Femur (tissue), 1 donor: ENCODE measurements at regions not wholly inside any gene's neighbourhood (a gene's known extent, or its start where the extent isn't known, plus 50 kb on each side); places are given as distances from the start of the nearest gene placed in this dataset.
"Not testable (repeated sequence)": the region's sequence is repeated elsewhere in the genome, so short reads cannot be mapped to it uniquely, and the experiment has no call there.

ENCODE experiments used
- DNase-seq: peaks from one replicate; pipeline ENCODE4 v3.0.0-alpha.2; 2017

GRCh38 chr6:98343004-98343403, 491.4 kb upstream of the POU3F2 start:
- no peak for DNase-seq

- no peak for DNase-seq
Measured at GRCh38 chr6:98343797-98344196, 490.6 kb upstream of the POU3F2 start.

DNA sequence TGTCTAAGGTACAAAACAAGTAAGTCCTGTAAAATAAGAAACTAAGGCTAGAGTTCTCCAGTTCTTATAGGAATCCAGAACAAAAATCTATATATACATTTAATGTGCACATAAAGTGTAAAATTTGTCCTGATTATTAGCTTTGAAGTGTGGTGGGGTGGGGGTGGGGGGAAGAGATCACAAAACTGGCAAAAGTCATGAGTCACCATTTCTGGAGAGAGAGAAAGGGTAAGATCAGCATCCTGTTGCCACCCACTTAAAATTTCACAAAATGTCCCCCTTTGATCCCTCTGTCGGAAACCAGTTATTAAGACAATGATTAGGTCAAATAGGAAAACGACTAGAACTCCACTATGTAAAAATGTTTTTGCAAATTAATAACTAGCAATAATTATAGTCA, 482.0 kb upstream of the POU3F2 start:
- no peak for DNase-seq

GRCh38 chr6:98358173-98358572, 476.2 kb upstream of the POU3F2 start:
- no peak for DNase-seq

DNA sequence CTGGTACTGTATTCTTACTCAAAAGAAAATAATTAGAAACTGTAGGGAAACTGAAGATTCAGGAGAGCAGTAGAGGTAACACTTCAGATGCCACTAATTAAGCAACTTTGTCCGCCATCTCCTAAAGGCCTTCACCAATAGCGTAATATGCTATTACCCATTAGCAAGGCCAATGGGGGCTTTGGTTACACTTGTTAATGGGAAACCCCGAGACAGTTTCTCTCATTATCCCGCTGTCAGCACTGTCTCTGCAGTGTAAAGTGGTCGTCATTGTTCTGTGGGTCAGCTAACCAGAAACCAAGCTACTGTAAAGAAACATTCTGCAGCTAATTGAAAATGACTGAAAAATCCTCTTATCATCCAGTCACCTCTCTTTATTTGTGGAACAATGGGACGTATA, 468.0 kb upstream of the POU3F2 start:
- DNase-seq, result no peak

DNA sequence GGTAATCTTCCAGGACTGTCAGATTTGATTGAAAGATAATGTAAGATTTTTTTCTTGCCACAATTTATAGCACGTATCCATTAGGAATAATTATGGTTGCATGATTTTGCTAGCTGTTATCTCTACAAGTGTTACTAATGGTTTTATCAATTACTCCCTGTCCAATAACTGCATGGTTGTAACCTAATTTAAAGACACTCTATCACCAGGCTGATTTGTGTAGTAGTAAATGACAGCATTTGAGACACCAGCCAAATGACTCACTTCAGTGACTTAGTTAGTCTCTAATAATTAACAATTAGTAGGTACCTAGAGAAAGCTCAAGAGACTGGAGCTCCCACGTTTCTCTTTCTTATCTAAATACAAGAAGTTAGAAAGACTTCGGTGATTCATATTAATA, 453.8 kb upstream of the POU3F2 start:
- no peak for DNase-seq

DNA sequence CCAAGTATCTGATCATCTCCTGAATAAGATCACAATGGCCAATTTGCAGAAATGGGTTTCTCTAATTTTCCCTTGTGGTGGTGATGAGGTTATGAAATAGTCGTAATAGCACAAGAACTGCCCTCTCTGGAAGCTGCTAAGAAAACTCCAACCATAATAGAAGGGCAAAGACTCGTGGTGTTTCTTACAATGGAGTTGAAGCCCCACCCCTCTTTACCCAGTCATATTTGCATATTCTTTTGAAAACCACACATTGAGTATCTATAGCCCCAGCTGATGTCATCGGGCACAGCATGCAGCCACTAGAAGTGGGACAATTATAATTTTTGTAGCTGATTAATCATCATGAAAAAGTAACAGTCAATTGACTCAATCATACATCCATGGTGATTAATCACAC, 452.1 kb upstream of the POU3F2 start:
- DNase-seq, result no peak

- DNase-seq, result no peak
Measured at GRCh38 chr6:98384334-98384733, 450.0 kb upstream of the POU3F2 start.

DNA sequence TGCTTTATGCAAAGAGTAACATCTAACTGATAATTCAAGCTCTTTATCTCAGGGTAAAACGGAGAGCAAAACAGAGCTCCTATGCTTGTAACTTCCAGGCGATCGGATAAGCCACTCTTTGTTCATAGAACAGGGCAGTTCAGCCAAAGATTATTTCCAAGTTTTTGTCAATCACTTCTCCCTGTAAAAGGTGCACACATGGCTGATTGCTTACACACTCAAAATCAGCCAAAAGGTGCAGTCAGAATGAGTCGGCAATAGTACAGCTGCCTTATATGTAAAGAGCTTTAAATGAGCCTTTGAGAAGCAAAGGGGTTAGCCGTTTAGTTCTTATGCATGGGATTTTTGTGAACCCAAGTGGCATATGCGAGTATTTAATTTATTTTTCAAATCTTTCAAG, 449.6 kb upstream of the POU3F2 start:
- DNase-seq, result no peak

- DNase-seq, result no peak
Measured at GRCh38 chr6:98395610-98396166, 438.7 kb upstream of the POU3F2 start.

DNA sequence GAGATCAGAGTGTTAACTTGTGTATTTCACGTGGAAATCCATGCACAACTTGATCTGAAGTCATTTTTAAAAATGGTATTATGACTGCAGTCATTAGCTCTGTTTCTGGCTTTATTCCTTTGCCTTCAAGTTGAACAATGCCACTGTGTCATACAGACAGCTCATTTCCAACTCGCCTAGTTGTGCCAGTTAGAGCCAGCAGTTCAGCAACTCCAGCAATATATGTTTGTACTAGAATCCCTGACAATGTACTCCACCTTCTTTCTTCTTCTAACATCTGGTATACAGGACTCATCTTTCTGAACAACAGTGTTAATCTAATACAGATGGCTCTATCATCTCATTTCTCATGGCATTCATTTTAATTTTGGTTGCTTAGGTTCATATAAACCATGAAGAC, 418.3 kb upstream of the POU3F2 start:
- no peak for DNase-seq

DNA sequence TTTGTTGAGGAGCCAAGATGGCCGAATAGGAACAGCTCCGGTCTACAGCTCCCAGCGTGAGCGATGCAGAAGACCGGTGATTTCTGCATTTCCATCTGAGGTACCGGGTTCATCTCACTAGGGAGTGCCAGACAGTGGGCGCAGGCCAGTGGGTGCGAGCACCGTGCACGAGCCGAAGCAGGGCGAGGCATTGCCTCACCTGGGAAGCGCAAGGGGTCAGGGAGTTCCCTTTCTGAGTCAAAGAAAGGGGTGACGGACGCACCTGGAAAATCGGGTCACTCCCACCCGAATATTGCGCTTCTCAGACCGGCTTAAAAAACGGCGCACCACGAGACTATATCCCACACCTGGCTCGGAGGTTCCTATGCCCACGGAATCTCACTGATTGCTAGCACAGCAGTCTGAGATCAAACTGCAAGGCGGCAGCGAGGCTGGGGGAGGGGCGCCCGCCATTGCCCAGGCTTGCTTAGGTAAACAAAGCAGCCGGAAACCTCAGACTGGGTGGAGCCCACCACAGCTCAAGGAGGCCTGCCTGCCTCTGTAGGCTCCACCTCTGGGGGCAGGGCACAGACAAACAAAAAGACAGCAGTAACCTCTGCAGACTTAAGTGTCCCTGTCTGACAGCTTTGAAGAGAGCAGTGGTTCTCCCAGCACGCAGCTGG, 417.7 kb upstream of the POU3F2 start:
- not testable (repeated sequence) for DNase-seq

- DNase-seq, result no peak
Measured at GRCh38 chr6:98433325-98434056, 400.9 kb upstream of the POU3F2 start.

DNA sequence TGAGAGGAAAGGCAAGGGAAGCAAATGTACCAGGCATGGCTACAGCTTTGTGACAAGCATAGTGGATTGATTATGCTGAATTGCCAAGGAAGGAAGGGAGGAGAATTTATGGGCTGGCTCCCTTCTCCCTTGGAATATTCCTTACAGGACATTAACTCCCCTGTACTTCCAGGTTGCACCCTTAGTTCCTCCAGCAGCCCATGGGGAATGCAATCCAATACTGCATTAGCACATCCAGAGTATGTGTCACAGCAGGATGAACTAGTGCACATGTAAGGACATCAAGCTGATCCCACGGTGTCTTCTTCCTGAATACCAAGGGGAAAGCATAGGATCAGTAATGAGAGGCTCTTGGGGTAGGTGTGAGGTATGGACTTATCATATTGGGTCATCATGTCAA, 390.7 kb upstream of the POU3F2 start:
- DNase-seq, result no peak

DNA sequence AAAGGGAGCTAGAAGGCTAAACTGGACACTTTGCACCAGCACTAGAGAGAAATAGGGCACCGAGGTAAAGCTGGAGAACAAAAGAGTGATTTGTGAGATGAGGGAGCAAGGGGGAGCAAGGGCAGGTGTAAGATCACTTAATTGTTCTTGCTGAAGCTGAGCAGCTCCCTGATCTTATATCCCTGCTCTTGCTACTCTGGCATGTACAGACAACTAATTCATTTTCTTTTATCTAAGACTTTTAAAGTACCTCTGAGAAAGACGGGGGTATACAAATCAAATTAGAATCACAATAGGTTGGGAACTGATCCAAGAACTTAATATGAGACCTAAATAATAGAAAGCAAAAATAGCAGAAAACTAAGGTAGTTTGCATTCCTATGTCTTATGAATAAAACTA, 381.7 kb upstream of the POU3F2 start:
- DNase-seq, result no peak

GRCh38 chr6:98454809-98455322, 379.5 kb upstream of the POU3F2 start:
- DNase-seq, result no peak

GRCh38 chr6:98458708-98459107, 375.7 kb upstream of the POU3F2 start:
- no peak for DNase-seq

DNA sequence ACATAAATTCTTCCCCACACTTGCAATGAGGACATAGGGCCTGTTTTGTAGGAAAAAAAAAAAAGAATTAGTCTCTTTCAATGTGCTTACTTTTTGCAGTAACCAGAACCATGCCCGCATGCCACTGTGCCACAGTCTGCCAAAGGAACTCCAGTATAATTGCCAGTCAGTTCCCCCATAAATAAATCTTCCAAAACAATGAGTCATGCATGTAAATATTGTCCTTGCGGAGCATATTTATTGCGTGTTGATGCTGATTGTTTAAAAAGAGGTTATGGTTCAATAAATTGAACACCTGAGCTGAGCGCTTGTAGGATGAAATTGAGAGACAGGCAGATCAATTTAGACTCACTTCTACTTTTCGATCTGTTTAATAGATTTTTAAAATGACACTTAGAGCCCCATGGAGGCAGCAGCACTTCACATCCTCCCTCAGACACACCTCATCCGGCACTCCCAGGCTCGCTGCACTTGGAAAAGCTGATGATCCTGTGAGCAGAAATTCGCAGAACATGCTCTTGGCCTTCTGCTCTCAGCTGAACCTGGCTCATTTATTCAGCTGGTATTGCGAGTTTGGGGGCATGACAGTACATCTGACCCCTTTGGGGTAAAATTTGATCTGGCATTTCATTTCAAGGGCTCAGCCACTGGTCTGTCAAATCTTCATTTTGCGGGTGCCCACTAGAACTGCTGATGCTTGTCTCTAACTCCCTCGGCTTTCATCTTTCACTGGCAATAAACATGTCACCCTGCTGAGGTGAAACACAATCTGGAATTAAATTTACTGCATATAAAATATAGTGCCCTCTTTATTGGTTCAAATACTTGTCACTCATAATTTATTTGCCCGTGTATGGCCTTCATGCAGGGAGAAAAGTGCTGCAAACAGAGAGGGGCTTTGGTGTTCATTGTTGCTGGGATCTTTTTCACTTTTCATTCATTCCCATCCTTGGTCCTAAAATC, 371.1 kb upstream of the POU3F2 start:
- DNase-seq, result no peak

DNA sequence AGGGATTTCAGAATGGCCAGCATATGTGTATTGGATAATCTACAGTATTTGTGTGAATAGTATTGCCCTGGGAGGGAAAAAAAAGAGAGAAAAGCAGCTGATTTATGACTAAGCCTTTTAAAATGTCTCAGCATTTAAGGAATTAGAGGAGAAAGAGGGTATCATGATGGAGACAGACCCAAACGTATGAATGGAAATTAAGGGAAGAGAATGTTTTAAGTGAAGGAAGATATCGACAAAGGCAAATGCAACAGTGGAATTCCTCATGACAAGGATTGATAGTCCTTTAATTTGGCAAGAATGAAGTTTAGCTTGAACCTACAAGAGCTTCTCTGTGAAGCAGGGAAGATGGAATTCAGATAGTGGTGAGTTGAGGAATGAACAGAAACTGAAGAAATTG, 367.3 kb upstream of the POU3F2 start:
- DNase-seq, result no peak

GRCh38 chr6:98467902-98468301, 366.5 kb upstream of the POU3F2 start:
- DNase-seq, result no peak

GRCh38 chr6:98469141-98469540, 365.2 kb upstream of the POU3F2 start:
- DNase-seq, result no peak

DNA sequence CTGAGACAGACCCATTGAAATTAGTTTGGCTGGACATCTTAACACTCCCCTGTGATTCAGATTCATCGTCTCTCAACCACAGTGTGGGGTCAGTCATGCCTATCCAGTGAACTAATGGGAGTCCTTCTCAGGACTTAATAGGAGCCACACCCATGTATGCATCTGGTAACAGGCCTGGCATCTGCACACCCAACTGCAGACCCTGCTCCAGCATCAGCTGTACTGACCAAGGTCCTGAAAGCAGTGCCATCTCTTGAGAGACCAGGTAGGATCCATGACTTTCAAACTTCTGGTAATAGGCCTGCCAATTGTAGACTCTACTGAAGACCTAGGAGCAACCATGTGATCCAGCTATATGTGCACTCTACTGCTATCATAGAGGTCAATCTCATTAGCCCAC, 363.6 kb upstream of the POU3F2 start:
- DNase-seq, result no peak

GRCh38 chr6:98471444-98471843, 362.9 kb upstream of the POU3F2 start:
- no peak for DNase-seq
